T-cell (primary cell): ENCODE measurements at regions not wholly inside any gene's neighbourhood (a gene's known extent, or its start where the extent isn't known, plus 50 kb on each side); places are given as distances from the start of the nearest gene placed in this dataset.

Experiments used
- ATAC-seq, 4 experiments: fragments of 200-7000 bp in 3 of 4; fragments of 150-1000 bp in 1 of 4; cut with Tn5 transposase; replicated peaks in 1 of 4; 1 replicate in 3 of 4; 2 replicates in 1 of 4; pipeline ENCODE4 v1.10.0; 2021; ENCODE audit warnings: moderate library complexity in 3 of 4, mild to moderate bottlenecking in 2 of 4, moderate number of reproducible peaks in 1 of 4
- CTCF ChIA-PET, 2 donors: fragments of 300-600 bp; sonication (Branson Sonifier 250); formaldehyde crosslinking; loops; one replicate each; lab custom pipeline; 2022; ENCODE audit warnings: antibody characterized with exemption in 2 of 2; lab: Charles Lee
- POLR2A ChIA-PET, 2 donors: fragments of 300-600 bp; sonication (Branson Sonifier 250); formaldehyde crosslinking; loops; one replicate each; lab custom pipeline; 2022; ENCODE audit warnings: antibody characterized with exemption in 2 of 2; lab: Charles Lee
- DNase-seq, 35 experiments: peaks; one replicate each; pipeline versions ENCODE4 v3.0.0 to v3.0.0-alpha.2; 2013 to 2023
- H3K27ac ChIP-seq: one replicate; pipeline ENCODE4 v1.5.1; 2013; ENCODE audit warnings: low read length
- H3K27me3 ChIP-seq, 2 experiments: replicated peaks in 1 of 2; 1 replicate in 1 of 2; 2 replicates in 1 of 2; pipeline versions ENCODE4 v1.6.1 to v1.7.0; 2013; ENCODE audit warnings: low read length in 1 of 2, mixed read lengths in 1 of 2; ENCODE audit not compliant: control insufficient read depth in 2 of 2, insufficient read depth in 2 of 2; ENCODE audit errors: extremely low read depth in 1 of 2
- H3K36me3 ChIP-seq, 2 donors: 1 replicate in 1 of 2; 2 replicates in 1 of 2; pipeline versions ENCODE4 v1.6.1 to v1.7.0; 2013; ENCODE audit warnings: low read length in 1 of 2; ENCODE audit not compliant: control insufficient read depth in 2 of 2, insufficient read depth in 1 of 2; ENCODE audit errors: extremely low read depth in 1 of 2
- H3K4me1 ChIP-seq, 2 experiments: 1 replicate in 1 of 2; 2 replicates in 1 of 2; pipeline versions ENCODE4 v1.6.1 to v1.7.0; 2013; ENCODE audit warnings: low read length in 2 of 2, mixed read lengths in 1 of 2; ENCODE audit not compliant: insufficient read depth in 2 of 2, control insufficient read depth in 1 of 2; ENCODE audit errors: extremely low read depth in 1 of 2
- H3K4me3 ChIP-seq, 2 donors: 1 replicate in 1 of 2; 2 replicates in 1 of 2; pipeline versions ENCODE4 v1.5.1 to v1.7.0; 2013; ENCODE audit warnings: mild to moderate bottlenecking in 2 of 2, low read length in 1 of 2, moderate library complexity in 1 of 2; ENCODE audit not compliant: control insufficient read depth in 1 of 2; ENCODE audit errors: extremely low read depth in 1 of 2
- H3K9me3 ChIP-seq: 2 replicates; pipeline ENCODE4 v1.7.0; 2013
- H3K27ac Mint-ChIP-seq, 2 donors: one replicate each; pipeline ENCODE4 v1.8.0; 2020 to 2021; ENCODE audit warnings: mild to moderate bottlenecking in 2 of 2, mixed read lengths in 2 of 2
- H3K27me3 Mint-ChIP-seq, 2 donors: one replicate each; pipeline ENCODE4 v1.8.0; 2021 to 2022; ENCODE audit warnings: mixed read lengths in 2 of 2
- H3K36me3 Mint-ChIP-seq: one replicate; pipeline ENCODE4 v1.8.0; 2021; ENCODE audit warnings: mixed read lengths
- H3K4me1 Mint-ChIP-seq, 3 donors: one replicate each; pipeline ENCODE4 v1.8.0; 2020 to 2022; ENCODE audit warnings: mixed read lengths in 3 of 3, mild to moderate bottlenecking in 1 of 3
- H3K4me3 Mint-ChIP-seq, 3 donors: one replicate each; pipeline ENCODE4 v1.8.0; 2020 to 2022; ENCODE audit warnings: mild to moderate bottlenecking in 3 of 3, mixed read lengths in 3 of 3, moderate library complexity in 3 of 3
- H3K9me3 Mint-ChIP-seq, 3 donors: one replicate each; pipeline ENCODE4 v1.8.0; 2020 to 2022; ENCODE audit warnings: mixed read lengths in 3 of 3
- WGBS: methylation state at CpG from one replicate; pipeline ENCODE4 v1.1.5; 2013; ENCODE audit warnings: missing lambda C conversion rate; ENCODE audit not compliant: insufficient coverage; 5-methylcytosine and 5-hydroxymethylcytosine counted together

DNA sequence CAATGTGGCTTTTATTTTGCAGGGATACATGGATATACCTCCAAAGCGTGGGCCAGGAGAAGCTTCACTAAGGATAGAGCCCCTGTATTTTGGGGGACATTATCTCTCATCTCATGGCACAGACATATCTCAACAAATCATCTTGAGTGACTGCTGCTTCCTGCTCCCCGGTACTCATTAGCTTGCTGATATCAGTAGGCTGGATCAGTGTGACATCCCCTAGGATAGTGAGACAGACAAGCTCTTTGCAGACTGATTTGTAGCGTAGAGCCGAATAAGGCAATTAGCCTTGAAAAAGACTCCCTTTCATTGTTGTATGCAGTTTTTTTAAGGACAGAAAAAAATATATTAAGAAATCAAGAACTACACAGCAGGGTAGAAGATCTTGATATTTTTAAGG, 237.7 kb upstream of the CDH9 start:
- Histone ChIP-seq H3K4me3 (no peak overlapping the region), H3K4me1 (no peaks in the 10 kb centered on the region), H3K27me3 (no peaks in the 10 kb centered on the region), H3K9me3 (no peaks in the 10 kb centered on the region), H3K27ac (no peak overlapping the region), H3K36me3 (no peaks in the 10 kb centered on the region)
- H3K4me1 Mint-ChIP-seq, result no peaks in the 10 kb centered on the region
- ATAC-seq, result no peak
- H3K36me3 Mint-ChIP-seq, result no peaks in the 10 kb centered on the region
- WGBS, result 43% methylated on average over 1 of the region's 4 CpGs
- no peaks in the 10 kb centered on the region for H3K27me3 Mint-ChIP-seq
- DNase-seq, result no peak
- CTCF ChIA-PET, result no interaction called here
- POLR2A ChIA-PET, result no interaction called here
- H3K4me3 Mint-ChIP-seq, result no peak overlapping the region
- H3K9me3 Mint-ChIP-seq, result peaks cover 8 to 23% (median 20%) of the 10 kb centered on the region in 3 donors
- no peak overlapping the region for H3K27ac Mint-ChIP-seq

DNA sequence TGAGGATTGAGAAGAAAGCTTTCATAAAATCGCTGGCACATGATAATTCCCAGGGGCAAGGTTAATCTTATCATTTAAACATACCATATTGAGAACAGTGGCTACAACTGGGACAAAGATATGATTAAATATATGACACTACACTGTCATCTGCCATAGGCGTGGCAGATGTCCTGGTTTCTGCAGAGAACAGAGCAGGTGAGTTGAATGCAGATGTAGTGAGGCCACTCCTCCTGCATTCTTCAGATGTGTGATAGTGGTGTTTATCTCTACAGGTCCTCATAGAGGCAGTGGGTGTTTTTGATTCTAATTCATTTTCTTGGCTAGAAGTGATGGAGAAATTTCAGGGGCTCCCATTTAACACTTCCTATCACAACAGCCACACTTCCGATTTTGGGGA, 237.0 kb upstream of the CDH9 start:
- WGBS, result no CpG with 5 or more reads among the region's 3 CpGs
- POLR2A ChIA-PET, result interaction anchor here in 1 of 2 donors (0.6 kb wide), 1 partner anchor 605 kb away, joined by 3 read pairs; no protein-coding TSS in a partner anchor
- H3K4me1 Mint-ChIP-seq, result no peaks in the 10 kb centered on the region

DNA sequence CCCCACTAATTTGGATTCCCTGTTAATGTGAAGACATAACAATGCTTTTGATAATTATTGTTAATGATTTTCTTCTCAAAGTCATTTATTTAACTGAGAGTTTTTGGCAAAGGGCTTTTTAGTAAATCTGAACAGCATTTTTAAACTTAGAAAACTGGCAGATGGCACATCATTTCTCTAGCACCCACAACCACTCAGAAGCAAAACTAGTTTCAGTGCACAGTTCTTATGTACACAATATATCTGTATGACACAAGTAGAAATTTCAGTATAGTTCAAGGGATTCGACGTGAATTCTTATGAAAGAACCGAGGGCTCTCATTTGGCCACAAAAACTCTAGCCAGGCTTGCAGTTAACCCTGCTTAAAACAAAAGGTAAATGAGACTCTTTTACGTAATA, 231.4 kb upstream of the CDH9 start:
- H3K4me3 Mint-ChIP-seq, result no peak overlapping the region

More for the DNA sequence above, 237.0 kb upstream of the CDH9 start:
- Mint-ChIP-seq H3K4me3 (no peak overlapping the region), H3K9me3 (peaks cover 8 to 24% (median 19%) of the 10 kb centered on the region in 3 donors), H3K27me3 (no peaks in the 10 kb centered on the region), H3K36me3 (no peaks in the 10 kb centered on the region), H3K27ac (no peak overlapping the region)
- no peak for DNase-seq
- no peaks in the 10 kb centered on the region for H3K4me1 ChIP-seq
- H3K36me3 ChIP-seq, result no peaks in the 10 kb centered on the region
- ATAC-seq, result no peak
- H3K27me3 ChIP-seq, result no peaks in the 10 kb centered on the region
- CTCF ChIA-PET, result no interaction called here
- H3K4me3 ChIP-seq, result no peak overlapping the region
- no peak overlapping the region for H3K27ac ChIP-seq
- no peaks in the 10 kb centered on the region for H3K9me3 ChIP-seq

DNA sequence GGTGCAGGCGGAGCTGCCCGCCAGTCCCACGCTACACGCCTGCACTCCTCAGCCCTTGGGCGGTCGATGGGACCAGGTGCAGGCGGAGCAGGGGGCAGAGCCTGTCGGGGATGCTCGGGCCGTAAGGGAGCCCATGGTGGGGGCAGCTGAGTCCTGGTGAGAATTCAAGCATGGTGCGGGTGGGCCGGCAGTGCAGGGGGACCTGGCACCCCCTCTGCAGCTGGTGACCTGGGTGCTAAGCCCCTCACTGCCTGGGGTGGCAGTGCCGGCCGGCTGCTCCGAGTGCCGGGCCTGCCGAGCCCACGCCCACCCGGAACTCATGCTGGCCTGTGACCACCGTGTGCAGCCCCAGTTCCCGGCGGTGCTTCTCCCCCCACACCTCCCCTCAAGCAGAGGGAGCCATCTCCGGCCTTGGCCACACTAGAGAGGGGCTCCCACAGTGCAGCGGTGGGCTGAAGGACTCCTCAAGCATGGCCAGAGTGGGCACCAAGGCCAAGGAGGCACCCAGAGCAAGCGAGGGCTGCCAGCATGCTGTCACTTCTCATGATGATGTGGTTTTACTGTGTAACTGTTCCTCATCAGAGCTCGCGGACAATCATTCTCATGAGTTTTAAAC, 228.9 kb upstream of the CDH9 start:
- Mint-ChIP-seq H3K9me3 (peaks cover 5 to 27% (median 20%) of the 10 kb centered on the region in 3 donors), H3K27me3 (no peaks in the 10 kb centered on the region), H3K4me3 (no peak overlapping the region), H3K4me1 (no peaks in the 10 kb centered on the region), H3K36me3 (no peaks in the 10 kb centered on the region), H3K27ac (no peak overlapping the region)
- WGBS, result 97% methylated on average over 23 of the region's 27 CpGs
- H3K9me3 ChIP-seq, result no peaks in the 10 kb centered on the region
- POLR2A ChIA-PET, result no interaction called here
- no peak for ATAC-seq
- no peak overlapping the region for H3K27ac ChIP-seq
- no peak for DNase-seq
- CTCF ChIA-PET, result no interaction called here
- H3K36me3 ChIP-seq, result no peaks in the 10 kb centered on the region
- no peaks in the 10 kb centered on the region for H3K4me1 ChIP-seq
- H3K4me3 ChIP-seq, result no peak overlapping the region
- no peaks in the 10 kb centered on the region for H3K27me3 ChIP-seq

More for the DNA sequence above, 231.4 kb upstream of the CDH9 start:
- WGBS, result no CpG with 5 or more reads among the region's 4 CpGs
- ATAC-seq, result no peak
- DNase-seq, result no peak
- no peaks in the 10 kb centered on the region for H3K27me3 ChIP-seq
- Mint-ChIP-seq H3K27ac (no peak overlapping the region), H3K27me3 (no peaks in the 10 kb centered on the region), H3K4me1 (no peaks in the 10 kb centered on the region), H3K9me3 (peaks cover 8 to 28% (median 22%) of the 10 kb centered on the region in 3 donors), H3K36me3 (no peaks in the 10 kb centered on the region)
- POLR2A ChIA-PET, result no interaction called here
- CTCF ChIA-PET, result no interaction called here
- H3K4me1 ChIP-seq, result no peaks in the 10 kb centered on the region
- H3K9me3 ChIP-seq, result no peaks in the 10 kb centered on the region
- no peaks in the 10 kb centered on the region for H3K36me3 ChIP-seq
- no peak overlapping the region for H3K27ac ChIP-seq
- no peak overlapping the region for H3K4me3 ChIP-seq

DNA sequence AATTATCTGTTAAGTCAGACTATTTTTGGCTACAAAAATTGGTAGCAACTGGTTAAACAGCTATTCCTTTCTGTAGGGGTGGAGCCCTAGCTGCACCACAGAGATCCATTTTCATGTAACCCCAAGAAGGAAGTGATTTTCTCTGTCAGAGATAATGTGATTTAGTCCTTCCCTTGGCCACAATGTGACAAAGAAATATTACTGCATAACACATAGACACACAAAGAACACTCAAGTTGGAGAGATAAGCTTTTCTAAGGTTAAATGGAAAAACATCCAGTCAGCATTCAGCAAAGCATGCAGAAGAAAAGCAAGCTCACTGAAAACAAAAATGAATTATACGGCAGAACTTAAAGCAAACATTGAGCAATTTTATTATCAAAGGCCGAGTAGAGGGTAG, 227.8 kb upstream of the CDH9 start:
- no peaks in the 10 kb centered on the region for H3K36me3 ChIP-seq
- Mint-ChIP-seq H3K27ac (no peak overlapping the region), H3K4me1 (no peaks in the 10 kb centered on the region), H3K36me3 (no peaks in the 10 kb centered on the region), H3K4me3 (no peak overlapping the region), H3K9me3 (peaks cover 6 to 27% (median 20%) of the 10 kb centered on the region in 3 donors), H3K27me3 (no peaks in the 10 kb centered on the region)
- no peak for ATAC-seq
- H3K27ac ChIP-seq, result no peak overlapping the region
- H3K27me3 ChIP-seq, result no peaks in the 10 kb centered on the region
- WGBS, result no CpG with 5 or more reads among the region's 2 CpGs
- ChIA-PET POLR2A (no interaction called here), CTCF (no interaction called here)
- no peak for DNase-seq
- H3K9me3 ChIP-seq, result no peaks in the 10 kb centered on the region
- no peak overlapping the region for H3K4me3 ChIP-seq
- no peaks in the 10 kb centered on the region for H3K4me1 ChIP-seq

DNA sequence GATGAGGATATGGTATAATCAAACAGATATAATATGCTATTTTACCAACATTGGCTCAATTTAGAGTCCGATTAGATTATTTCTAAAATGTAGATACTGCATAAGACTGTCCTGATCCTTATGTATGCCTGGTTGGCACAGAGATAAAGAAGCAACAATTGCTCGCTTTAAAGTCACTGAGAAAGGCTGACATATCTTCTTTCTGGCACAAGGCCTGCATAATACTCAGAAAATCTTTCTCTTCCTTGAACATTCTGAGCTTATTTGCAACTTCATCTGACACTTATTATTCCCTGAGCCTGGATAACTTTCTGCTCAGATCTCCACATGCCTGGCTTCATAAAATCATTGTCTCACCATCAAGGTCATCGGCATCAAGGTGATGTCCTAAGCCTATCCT, 219.3 kb upstream of the CDH9 start:
- no peaks in the 10 kb centered on the region for H3K4me1 ChIP-seq
- H3K4me3 Mint-ChIP-seq, result no peak overlapping the region
- POLR2A ChIA-PET, result no interaction called here
- no peak overlapping the region for H3K4me3 ChIP-seq
- DNase-seq, result no peak
- H3K9me3 ChIP-seq, result no peaks in the 10 kb centered on the region
- CTCF ChIA-PET, result no interaction called here
- H3K9me3 Mint-ChIP-seq, result peaks cover 13 to 16% (median 14%) of the 10 kb centered on the region in 3 donors
- no peak overlapping the region for H3K27ac ChIP-seq
- no peak for ATAC-seq
- H3K27ac Mint-ChIP-seq, result no peak overlapping the region
- H3K36me3 ChIP-seq, result no peaks in the 10 kb centered on the region
- H3K4me1 Mint-ChIP-seq, result no peaks in the 10 kb centered on the region
- 89% methylated on average over 2 of the region's 3 CpGs for WGBS
- no peaks in the 10 kb centered on the region for H3K27me3 Mint-ChIP-seq
- H3K36me3 Mint-ChIP-seq, result no peaks in the 10 kb centered on the region
- no peaks in the 10 kb centered on the region for H3K27me3 ChIP-seq

DNA sequence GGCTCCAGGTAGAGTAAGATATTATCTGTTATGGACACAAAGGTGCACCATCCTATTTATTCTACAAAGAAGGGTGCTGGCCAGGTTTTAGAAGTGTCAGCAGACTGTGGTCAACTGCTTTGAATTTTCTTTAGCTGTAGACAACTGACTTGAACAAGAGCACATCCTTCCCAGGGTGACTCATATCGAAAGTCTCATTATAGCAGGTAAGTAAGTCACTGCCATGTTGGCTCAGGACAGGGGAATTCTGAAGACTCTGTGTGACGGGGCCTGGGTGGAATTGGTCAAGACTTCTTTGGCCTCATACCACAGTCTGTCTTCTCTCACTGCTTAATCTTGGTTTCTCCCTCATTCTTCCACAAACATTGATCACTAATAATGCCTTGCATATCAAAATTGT, 214.5 kb upstream of the CDH9 start:
- Mint-ChIP-seq H3K27me3 (no peaks in the 10 kb centered on the region), H3K27ac (no peak overlapping the region), H3K4me1 (no peaks in the 10 kb centered on the region), H3K36me3 (no peaks in the 10 kb centered on the region), H3K4me3 (no peak overlapping the region), H3K9me3 (peaks cover 4 to 5% (median 5%) of the 10 kb centered on the region in 3 donors)
- Histone ChIP-seq H3K9me3 (no peaks in the 10 kb centered on the region), H3K4me3 (no peak overlapping the region), H3K27ac (no peak overlapping the region), H3K36me3 (no peaks in the 10 kb centered on the region), H3K27me3 (no peaks in the 10 kb centered on the region), H3K4me1 (no peaks in the 10 kb centered on the region)
- DNase-seq (no peak), ATAC-seq (no peak)
- POLR2A ChIA-PET, result no interaction called here
- no CpG with 5 or more reads among the region's 2 CpGs for WGBS
- CTCF ChIA-PET, result no interaction called here
